Esophagus muscularis mucosa (tissue), 4 donors: ENCODE measurements at regions not wholly inside any gene's neighbourhood (a gene's known extent, or its start where the extent isn't known, plus 50 kb on each side); places are given as distances from the start of the nearest gene placed in this dataset.

Experiments
- DNase-seq: peaks from one replicate; pipeline ENCODE4 v3.0.0-alpha.2; 2017; ENCODE audit errors: extremely low spot score
- H3K27ac ChIP-seq, 4 donors: fragments of 200-600 bp; sonication (generic); replicated peaks in 1 of 4; 1 replicate in 3 of 4; 2 replicates in 1 of 4; pipeline ENCODE4 v1.5.1; 2016 to 2019; ENCODE audit warnings: mild to moderate bottlenecking in 1 of 4
- H3K27me3 ChIP-seq, 4 donors: fragments of 200-600 bp; sonication (generic); one replicate each; pipeline versions ENCODE4 v1.5.1 to v1.6.0; 2016 to 2019
- H3K36me3 ChIP-seq, 4 donors: fragments of 200-600 bp; sonication (generic); one replicate each; pipeline ENCODE4 v1.5.1; 2016 to 2019
- H3K4me1 ChIP-seq, 4 donors: fragments of 200-600 bp; sonication (generic); one replicate each; pipeline ENCODE4 v1.5.1; 2016 to 2019
- H3K4me3 ChIP-seq, 4 donors: fragments of 200-600 bp; sonication (generic); 1 replicate in 2 of 4; 2 replicates in 2 of 4; pipeline ENCODE4 v1.5.1; 2016 to 2019; ENCODE audit warnings: mild to moderate bottlenecking in 4 of 4, moderate library complexity in 1 of 4
- H3K9me3 ChIP-seq, 4 donors: fragments of 200-600 bp; sonication (generic); 1 replicate in 3 of 4; 2 replicates in 1 of 4; pipeline ENCODE4 v1.5.1; 2016 to 2019
- EP300 ChIP-seq: sonication (generic); formaldehyde crosslinking; IDR thresholded peaks from one replicate; pipeline ENCODE4 v1.6.1; 2017; ENCODE audit warnings: antibody characterized with exemption
- POLR2A ChIP-seq: fragments of 450-650 bp; IDR thresholded peaks from one replicate; pipeline ENCODE4 v1.6.1; 2017; ENCODE audit warnings: antibody characterized with exemption, moderate library complexity, mild to moderate bottlenecking, low read depth
- POLR2AphosphoS5 ChIP-seq, 2 donors: sonication (generic); formaldehyde crosslinking; IDR thresholded peaks; one replicate each; pipeline ENCODE4 v1.6.1; 2017; ENCODE audit warnings: antibody characterized with exemption in 2 of 2
- WGBS: methylation state at CpG from one replicate; pipeline ENCODE4 v1.1.5; 2018; 5-methylcytosine and 5-hydroxymethylcytosine counted together
- intact Hi-C: fragments of 100-400 bp; cut with DNase I; formaldehyde crosslinking; loops from one replicate; pipeline ENCODE4 v1.15.1; 2023
- TF ChIP-seq, protein P1 (sequence below), 3 experiments: fragments of 200-600 bp in 2 of 3; fragments of 450-650 bp in 1 of 3; sonication (generic) in 2 of 3; IDR thresholded peaks; one replicate each; pipeline ENCODE4 v1.5.1; 2017 to 2019; ENCODE audit warnings: antibody characterized with exemption in 3 of 3, mild to moderate bottlenecking in 2 of 3, moderate library complexity in 1 of 3

DNA sequence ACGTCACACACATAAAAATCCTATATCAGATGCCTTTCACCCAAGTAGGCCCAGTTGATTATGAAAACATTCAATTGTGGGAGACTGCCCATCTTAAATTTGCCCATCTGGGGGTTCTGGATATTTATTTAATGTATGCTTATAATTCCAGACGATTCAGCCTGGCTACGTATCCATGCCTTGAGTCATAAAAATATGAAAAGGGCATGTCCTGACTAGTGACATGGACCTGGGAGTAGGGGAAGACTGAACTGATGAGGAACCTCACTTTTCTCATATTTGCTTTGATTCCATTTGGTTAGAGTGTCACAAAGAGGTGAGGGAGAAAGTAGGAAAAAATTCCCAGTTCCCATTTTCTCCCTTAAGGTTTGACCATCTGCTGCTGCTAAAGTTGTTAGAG lies 122.5 kb upstream of the GNAO1 start:
- Histone ChIP-seq H3K27ac (no peak overlapping the region), H3K4me3 (no peak overlapping the region), H3K9me3 (no peaks in the 10 kb centered on the region), H3K36me3 (no peaks in the 10 kb centered on the region), H3K27me3 (peaks cover 0 to 7% (median 0%) of the 10 kb centered on the region in 4 donors), H3K4me1 (no peaks in the 10 kb centered on the region)
- TF ChIP-seq, protein P1, sequence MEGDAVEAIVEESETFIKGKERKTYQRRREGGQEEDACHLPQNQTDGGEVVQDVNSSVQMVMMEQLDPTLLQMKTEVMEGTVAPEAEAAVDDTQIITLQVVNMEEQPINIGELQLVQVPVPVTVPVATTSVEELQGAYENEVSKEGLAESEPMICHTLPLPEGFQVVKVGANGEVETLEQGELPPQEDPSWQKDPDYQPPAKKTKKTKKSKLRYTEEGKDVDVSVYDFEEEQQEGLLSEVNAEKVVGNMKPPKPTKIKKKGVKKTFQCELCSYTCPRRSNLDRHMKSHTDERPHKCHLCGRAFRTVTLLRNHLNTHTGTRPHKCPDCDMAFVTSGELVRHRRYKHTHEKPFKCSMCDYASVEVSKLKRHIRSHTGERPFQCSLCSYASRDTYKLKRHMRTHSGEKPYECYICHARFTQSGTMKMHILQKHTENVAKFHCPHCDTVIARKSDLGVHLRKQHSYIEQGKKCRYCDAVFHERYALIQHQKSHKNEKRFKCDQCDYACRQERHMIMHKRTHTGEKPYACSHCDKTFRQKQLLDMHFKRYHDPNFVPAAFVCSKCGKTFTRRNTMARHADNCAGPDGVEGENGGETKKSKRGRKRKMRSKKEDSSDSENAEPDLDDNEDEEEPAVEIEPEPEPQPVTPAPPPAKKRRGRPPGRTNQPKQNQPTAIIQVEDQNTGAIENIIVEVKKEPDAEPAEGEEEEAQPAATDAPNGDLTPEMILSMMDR (IDR thresholded peaks at IDR 0.05) = no peak
- TF ChIP-seq POLR2AphosphoS5 (IDR thresholded peaks at IDR 0.05) (no peak), EP300 (no peak), POLR2A (no peak)
- intact Hi-C loops = no loop called here
- 83% methylated on average over 3 of the region's 3 CpGs for WGBS
- no peak for DNase-seq

DNA sequence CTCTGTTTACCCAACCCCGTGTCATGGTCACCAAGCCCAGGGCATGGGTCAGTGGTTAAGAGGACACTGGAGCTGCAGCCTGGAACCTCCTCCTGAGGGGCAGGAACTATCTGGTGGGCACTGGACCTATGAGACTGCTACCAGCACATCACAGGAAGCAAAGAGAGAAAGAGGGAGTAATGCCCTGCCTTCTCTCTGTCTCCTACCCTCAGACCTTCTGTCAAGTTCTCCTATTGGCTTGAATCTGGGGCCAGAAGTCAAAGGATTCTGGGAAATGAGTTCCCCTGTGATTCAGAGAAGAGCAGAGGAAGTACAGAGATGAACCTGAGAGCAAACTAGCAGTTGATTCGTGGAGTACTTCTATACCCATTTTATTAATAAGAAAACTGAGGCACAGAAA lies 123.0 kb upstream of the GNAO1 start:
- H3K4me1 ChIP-seq = no peaks in the 10 kb centered on the region
- peaks cover 0 to 2% (median 0%) of the 10 kb centered on the region in 4 donors for H3K27me3 ChIP-seq
- H3K36me3 ChIP-seq = no peaks in the 10 kb centered on the region
- no peak for TF ChIP-seq POLR2AphosphoS5 (IDR thresholded peaks at IDR 0.05)
- no peak for TF ChIP-seq EP300
- TF ChIP-seq, protein P1 (IDR thresholded peaks at IDR 0.05) = no peak
- no peak for TF ChIP-seq POLR2A
- H3K27ac ChIP-seq = no peak overlapping the region
- no peak for DNase-seq
- intact Hi-C loops = no loop called here
- 92% methylated on average over 2 of the region's 2 CpGs for WGBS
- H3K9me3 ChIP-seq = no peaks in the 10 kb centered on the region
- H3K4me3 ChIP-seq = no peak overlapping the region

DNA sequence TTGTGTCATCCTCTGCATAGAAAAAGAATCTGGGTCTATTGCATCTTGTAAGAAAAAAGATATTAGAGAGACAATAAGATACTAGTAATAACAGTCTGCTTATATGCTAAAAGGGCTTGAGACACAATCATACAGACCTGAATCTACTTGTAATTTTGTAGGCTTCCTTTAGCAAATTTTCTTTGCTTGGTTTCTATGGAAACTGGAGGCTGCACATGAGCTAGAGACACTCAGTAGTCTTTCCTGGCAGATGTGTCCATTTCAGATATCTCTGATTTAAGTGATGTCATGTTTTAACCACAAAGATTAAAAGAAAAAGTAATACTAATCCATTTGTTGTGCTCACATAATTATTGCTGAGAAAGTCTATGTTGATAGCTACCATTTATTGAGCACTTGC lies 123.9 kb upstream of the GNAO1 start:
- Histone ChIP-seq H3K27me3 (no peaks in the 10 kb centered on the region), H3K9me3 (no peaks in the 10 kb centered on the region), H3K27ac (no peak overlapping the region), H3K4me3 (no peak overlapping the region), H3K36me3 (no peaks in the 10 kb centered on the region), H3K4me1 (no peaks in the 10 kb centered on the region)
- TF ChIP-seq POLR2A = no peak
- TF ChIP-seq EP300 = no peak
- no peak for TF ChIP-seq POLR2AphosphoS5 (IDR thresholded peaks at IDR 0.05)
- TF ChIP-seq, protein P1 (IDR thresholded peaks at IDR 0.05) = no peak
- intact Hi-C loops = no loop called here
- DNase-seq = no peak

DNA sequence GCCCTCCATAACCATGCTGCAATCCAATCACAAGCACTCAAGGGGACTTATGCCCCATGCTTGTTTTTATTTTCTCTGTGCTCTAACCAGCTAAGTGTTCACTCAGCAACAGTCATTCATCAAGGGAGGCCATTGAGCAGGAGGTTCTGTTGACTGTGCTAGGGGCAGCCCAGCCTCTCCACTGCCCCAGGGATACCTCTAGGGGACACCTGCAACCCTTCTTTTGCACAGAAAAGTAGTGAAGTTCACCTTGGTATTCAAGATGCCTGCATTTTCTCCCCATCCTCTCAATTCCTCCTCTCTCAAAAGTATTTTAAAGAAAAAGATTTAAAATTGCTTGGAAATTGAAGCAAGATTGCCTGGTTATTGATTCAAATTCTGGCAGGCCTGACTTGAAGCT lies 124.7 kb upstream of the GNAO1 start:
- intact Hi-C loops = no loop called here
- Histone ChIP-seq H3K27me3 (no peaks in the 10 kb centered on the region), H3K4me1 (no peaks in the 10 kb centered on the region), H3K4me3 (no peak overlapping the region), H3K27ac (no peak overlapping the region), H3K9me3 (no peaks in the 10 kb centered on the region), H3K36me3 (no peaks in the 10 kb centered on the region)
- TF ChIP-seq, protein P1 (IDR thresholded peaks at IDR 0.05) = no peak
- TF ChIP-seq POLR2A (no peak), EP300 (no peak), POLR2AphosphoS5 (IDR thresholded peaks at IDR 0.05) (no peak)
- DNase-seq = no peak

DNA sequence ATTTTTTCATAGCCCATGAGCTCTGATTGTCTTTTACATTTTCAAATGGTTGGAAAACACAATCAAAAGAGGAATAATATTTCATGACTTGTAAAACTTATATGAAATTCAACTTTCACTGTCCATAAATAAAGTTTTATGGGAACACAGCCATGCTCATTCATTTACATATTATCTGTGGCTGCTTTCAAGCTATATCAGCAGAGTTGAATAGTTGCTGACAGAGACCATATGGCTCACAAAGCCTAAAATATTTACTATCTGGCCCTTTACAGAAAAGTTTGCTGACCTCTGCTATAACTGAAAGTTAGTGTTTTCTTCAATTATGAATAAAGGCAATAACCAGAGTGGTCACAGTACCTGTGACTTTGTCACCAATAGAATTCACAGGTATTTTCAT lies 128.2 kb upstream of the GNAO1 start:
- H3K36me3 ChIP-seq = no peaks in the 10 kb centered on the region
- H3K4me1 ChIP-seq = no peaks in the 10 kb centered on the region
- no peak for DNase-seq
- no peaks in the 10 kb centered on the region for H3K27me3 ChIP-seq
- TF ChIP-seq POLR2A (no peak), EP300 (no peak), POLR2AphosphoS5 (IDR thresholded peaks at IDR 0.05) (no peak)
- TF ChIP-seq, protein P1 (IDR thresholded peaks at IDR 0.05) = no peak
- no peaks in the 10 kb centered on the region for H3K9me3 ChIP-seq
- intact Hi-C loops = no loop called here
- H3K4me3 ChIP-seq = no peak overlapping the region
- H3K27ac ChIP-seq = no peak overlapping the region
